DND-41 (cell line): ENCODE measurements at regions not wholly inside any gene's neighbourhood (a gene's known extent, or its start where the extent isn't known, plus 50 kb on each side); places are given as distances from the start of the nearest gene placed in this dataset.

Source experiments
- ATAC-seq: fragments of 200-7000 bp; cut with Tn5 transposase; 3 replicates; pipeline ENCODE4 v1.9.1; 2021; ENCODE audit warnings: low read depth; ENCODE audit not compliant: insufficient read depth
- DNase-seq: peaks from one replicate; pipeline ENCODE4 v3.0.0-alpha.2; 2020
- H2AFZ ChIP-seq: 2 replicates; pipeline ENCODE4 v1.6.0; 2012; ENCODE audit warnings: low read depth, low read length
- H3K27ac ChIP-seq: 2 replicates; pipeline ENCODE4 v1.5.1; 2012; ENCODE audit warnings: low read length, inconsistent platforms
- H3K27me3 ChIP-seq: fragments of 200-600 bp; sonication (generic); 2 replicates; pipeline ENCODE4 v1.6.0; 2012; ENCODE audit warnings: low read length, mild to moderate bottlenecking, inconsistent platforms; ENCODE audit not compliant: insufficient read depth, poor library complexity
- H3K36me3 ChIP-seq: 2 replicates; pipeline ENCODE4 v1.5.1; 2012; ENCODE audit warnings: low read length, inconsistent platforms; ENCODE audit not compliant: insufficient read depth
- H3K4me1 ChIP-seq: 2 replicates; pipeline ENCODE4 v1.5.1; 2012; ENCODE audit warnings: mild to moderate bottlenecking, low read length; ENCODE audit not compliant: insufficient read depth
- H3K4me2 ChIP-seq: 2 replicates; pipeline ENCODE4 v1.6.0; 2012; ENCODE audit warnings: mild to moderate bottlenecking, moderate library complexity, low read length, inconsistent platforms; ENCODE audit not compliant: insufficient read depth
- H3K4me3 ChIP-seq, 2 experiments: fragments of 200-600 bp in 1 of 2; shearing (Covaris generic) in 1 of 2; 2 replicates each; pipeline ENCODE4 v1.5.1; 2012 to 2016; ENCODE audit warnings: inconsistent platforms in 2 of 2, low read length in 2 of 2, mild to moderate bottlenecking in 2 of 2, low read depth in 1 of 2, moderate library complexity in 1 of 2
- H3K79me2 ChIP-seq: 2 replicates; pipeline ENCODE4 v1.6.0; 2012; ENCODE audit warnings: low read length, inconsistent platforms; ENCODE audit not compliant: insufficient read depth
- H3K9ac ChIP-seq: 2 replicates; pipeline ENCODE4 v1.6.0; 2012; ENCODE audit warnings: low read depth, mild to moderate bottlenecking, inconsistent platforms, low read length, moderate library complexity
- H3K9me3 ChIP-seq: 2 replicates; pipeline ENCODE4 v1.5.1; 2012; ENCODE audit warnings: low read length, moderate library complexity, mild to moderate bottlenecking, inconsistent platforms; ENCODE audit not compliant: insufficient read depth, severe bottlenecking
- H4K20me1 ChIP-seq: 2 replicates; pipeline ENCODE4 v1.6.0; 2012; ENCODE audit warnings: low read length; ENCODE audit not compliant: insufficient read depth
- CTCF ChIP-seq: IDR thresholded peaks from 2 replicates; pipeline ENCODE4 v1.5.1; 2012; ENCODE audit warnings: borderline replicate concordance, low read length, moderate library complexity, mild to moderate bottlenecking; ENCODE audit not compliant: poor library complexity, severe bottlenecking; ENCODE audit errors: extremely low read depth
- EZH2 ChIP-seq: IDR thresholded peaks from 3 replicates; pipeline ENCODE4 v1.6.1; 2012; ENCODE audit warnings: borderline replicate concordance, low read depth, mild to moderate bottlenecking, moderate library complexity, low read length, inconsistent platforms; ENCODE audit not compliant: severe bottlenecking

- ATAC-seq (no peak), DNase-seq (no peak)
- no peaks in the 10 kb centered on the region for H3K27me3 ChIP-seq
- no peaks in the 10 kb centered on the region for H3K9me3 ChIP-seq
- no peaks in the 10 kb centered on the region for H3K79me2 ChIP-seq
- no peak overlapping the region for H2AFZ ChIP-seq
- no peak overlapping the region for H3K4me3 ChIP-seq
- no peaks in the 10 kb centered on the region for H3K36me3 ChIP-seq
- H4K20me1 ChIP-seq, result no peaks in the 10 kb centered on the region
- TF ChIP-seq CTCF (no peak), EZH2 (no peak)
- H3K27ac ChIP-seq, result no peak overlapping the region
- H3K4me2 ChIP-seq, result no peak overlapping the region
- H3K4me1 ChIP-seq, result peaks cover 4% of the 10 kb centered on the region; the same call in 1 of the 2 replicates
- no peak overlapping the region for H3K9ac ChIP-seq
These were observed 195.0 kb downstream of the RGS3 start for GRCh38 chr9:113658545-113658895.

DNA sequence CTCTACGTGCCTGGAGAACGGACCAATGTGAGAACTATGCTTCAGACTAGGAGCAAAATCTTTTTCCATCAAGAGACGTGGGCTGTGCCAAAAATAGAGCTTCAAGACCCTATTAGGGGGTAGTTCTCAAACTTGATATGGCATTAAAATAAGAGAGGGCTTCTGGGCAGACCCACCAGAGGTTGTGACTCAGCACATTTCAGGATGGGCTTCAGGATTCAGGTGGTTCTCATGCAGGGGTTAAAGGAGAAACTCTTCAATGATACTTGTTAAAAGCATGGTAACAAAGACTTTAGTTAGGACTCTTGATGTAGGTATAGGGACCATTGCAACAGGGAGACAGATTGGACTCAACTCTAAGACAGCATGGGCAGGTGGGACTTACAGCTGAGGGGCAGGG, 195.5 kb downstream of the RGS3 start:
- H4K20me1 ChIP-seq, result no peaks in the 10 kb centered on the region
- no peak overlapping the region for H2AFZ ChIP-seq
- no peak overlapping the region for H3K27ac ChIP-seq
- no peaks in the 10 kb centered on the region for H3K27me3 ChIP-seq
- H3K36me3 ChIP-seq, result no peaks in the 10 kb centered on the region
- no peaks in the 10 kb centered on the region for H3K79me2 ChIP-seq
- ATAC-seq (no peak), DNase-seq (no peak)
- no peaks in the 10 kb centered on the region for H3K9me3 ChIP-seq
- H3K4me2 ChIP-seq, result no peak overlapping the region
- no peak overlapping the region for H3K9ac ChIP-seq
- TF ChIP-seq CTCF (no peak), EZH2 (no peak)
- peaks cover 4% of the 10 kb centered on the region; the same call in 1 of the 2 replicates for H3K4me1 ChIP-seq
- no peak overlapping the region for H3K4me3 ChIP-seq

GRCh38 chr9:113659740-113660139, 196.2 kb downstream of the RGS3 start:
- H3K27me3 ChIP-seq, result no peaks in the 10 kb centered on the region
- H4K20me1 ChIP-seq, result no peaks in the 10 kb centered on the region
- H2AFZ ChIP-seq, result no peak overlapping the region
- H3K79me2 ChIP-seq, result no peaks in the 10 kb centered on the region
- TF ChIP-seq EZH2 (no peak), CTCF (no peak)
- H3K4me3 ChIP-seq, result no peak overlapping the region
- no peaks in the 10 kb centered on the region for H3K36me3 ChIP-seq
- no peak overlapping the region for H3K27ac ChIP-seq
- DNase-seq (no peak), ATAC-seq (no peak)
- peaks cover 4% of the 10 kb centered on the region; the same call in 1 of the 2 replicates for H3K4me1 ChIP-seq
- no peaks in the 10 kb centered on the region for H3K9me3 ChIP-seq
- H3K9ac ChIP-seq, result no peak overlapping the region
- H3K4me2 ChIP-seq, result no peak overlapping the region

GRCh38 chr9:113660196-113660595, 196.7 kb downstream of the RGS3 start:
- no peak for ATAC-seq
- H3K4me2 ChIP-seq, result no peak overlapping the region

More at GRCh38 chr9:113660196-113660595, 196.7 kb downstream of the RGS3 start:
- Histone ChIP-seq H3K79me2 (no peaks in the 10 kb centered on the region), H3K4me1 (peaks cover 2% of the 10 kb centered on the region; the same call in 1 of the 2 replicates), H3K4me3 (no peak overlapping the region), H3K9ac (no peak overlapping the region), H3K27ac (no peak overlapping the region), H3K36me3 (no peaks in the 10 kb centered on the region), H2AFZ (no peak overlapping the region), H4K20me1 (no peaks in the 10 kb centered on the region), H3K9me3 (no peaks in the 10 kb centered on the region), H3K27me3 (no peaks in the 10 kb centered on the region)
- no peak for DNase-seq
- no peak for TF ChIP-seq EZH2
- no peak for TF ChIP-seq CTCF
